ENCODE measurements at regions not wholly inside any gene's neighbourhood (a gene's known extent, or its start where the extent isn't known, plus 50 kb on each side); places are given as distances from the start of the nearest gene placed in this dataset.

DNA sequence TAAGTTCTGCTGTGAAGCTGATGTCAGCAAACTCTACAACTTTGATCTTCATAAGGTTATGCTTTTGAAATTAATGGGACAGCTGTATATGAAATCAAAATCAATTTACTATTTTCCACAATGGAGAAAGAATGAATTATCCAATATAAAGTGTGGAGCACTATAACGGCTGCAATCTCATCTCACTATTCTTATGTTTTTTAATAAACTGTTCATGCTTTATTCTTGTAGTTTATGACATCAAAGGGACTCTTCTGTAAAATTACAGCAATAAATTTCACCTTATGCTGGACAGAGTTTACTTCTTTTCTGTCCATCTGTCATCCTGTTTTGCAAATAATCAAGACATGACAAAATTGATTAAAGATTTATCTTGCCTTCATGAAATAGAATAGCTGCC lies 192.5 kb downstream of the TECRL start:
- Mint-ChIP-seq H3K27ac (no peak overlapping the region), H3K9me3 (ENCODE audit: low read depth) (peaks cover 5% of the 10 kb centered on the region), H3K4me1 (ENCODE audit: low read depth) (no peaks in the 10 kb centered on the region), H3K27me3 (no peaks in the 10 kb centered on the region), H3K4me3 (no peak overlapping the region), H3K36me3 (no peaks in the 10 kb centered on the region)

GRCh38 chr4:64205376-64205775 lies 203.9 kb downstream of the TECRL start:
- Mint-ChIP-seq H3K9me3 (ENCODE audit: low read depth) (peaks cover 11% of the 10 kb centered on the region), H3K36me3 (no peaks in the 10 kb centered on the region), H3K27ac (no peak overlapping the region), H3K27me3 (no peaks in the 10 kb centered on the region), H3K4me3 (no peak overlapping the region), H3K4me1 (ENCODE audit: low read depth) (no peaks in the 10 kb centered on the region)

DNA sequence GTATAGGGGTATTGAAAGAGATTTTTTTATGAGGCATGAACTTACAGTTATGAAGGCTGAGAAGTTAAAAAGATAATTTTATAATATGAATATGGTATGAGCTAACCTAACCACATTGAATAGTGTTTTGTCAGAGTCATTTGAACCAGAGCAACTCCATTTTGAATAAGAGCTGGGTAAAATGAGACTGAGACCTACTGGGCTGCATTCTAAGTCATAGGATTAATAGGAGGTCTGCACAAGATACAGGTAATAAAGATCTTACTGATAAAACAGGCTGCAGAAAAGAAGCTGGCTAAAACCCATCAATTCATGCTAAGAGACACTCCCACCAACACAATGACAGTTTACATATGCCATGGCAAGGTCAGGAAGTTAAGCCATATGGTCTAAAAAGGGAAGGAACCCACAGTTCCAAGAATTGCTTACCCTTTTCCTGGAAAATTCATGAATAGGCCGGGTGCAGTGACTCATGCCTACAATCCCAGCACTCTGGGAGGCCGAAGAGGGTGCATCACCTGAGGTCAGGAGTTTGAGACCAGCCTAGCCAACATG lies 209.2 kb downstream of the TECRL start:
- H3K27ac Mint-ChIP-seq: no peak overlapping the region
- H3K4me3 Mint-ChIP-seq: no peak overlapping the region
- H3K27me3 Mint-ChIP-seq: no peaks in the 10 kb centered on the region
- peaks cover 16% of the 10 kb centered on the region for H3K9me3 Mint-ChIP-seq (ENCODE audit: low read depth)
- H3K4me1 Mint-ChIP-seq (ENCODE audit: low read depth): no peaks in the 10 kb centered on the region
- H3K36me3 Mint-ChIP-seq: no peaks in the 10 kb centered on the region

DNA sequence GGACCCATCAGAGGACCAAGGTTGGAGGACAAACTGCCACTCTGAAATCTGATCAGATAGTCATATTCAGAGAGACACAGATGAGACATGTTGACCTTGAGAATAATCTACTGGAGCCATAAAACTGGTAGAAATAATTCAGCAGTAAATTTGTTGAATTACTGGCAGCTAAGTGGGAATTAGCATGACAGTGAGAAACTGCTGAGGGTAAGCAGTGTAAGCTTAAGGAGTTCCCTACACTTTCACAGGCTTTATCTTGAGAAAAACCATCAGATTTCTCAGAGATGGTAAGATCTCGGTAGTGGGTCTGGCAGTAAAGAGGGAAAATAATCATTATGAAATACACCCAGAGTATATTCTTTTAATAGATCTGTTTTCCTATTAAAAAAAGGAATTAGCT lies 213.7 kb downstream of the TECRL start:
- Mint-ChIP-seq H3K27ac (no peak overlapping the region), H3K4me1 (ENCODE audit: low read depth) (no peaks in the 10 kb centered on the region), H3K9me3 (ENCODE audit: low read depth) (peaks cover 17% of the 10 kb centered on the region), H3K4me3 (no peak overlapping the region), H3K36me3 (no peaks in the 10 kb centered on the region), H3K27me3 (no peaks in the 10 kb centered on the region)

- H3K36me3 Mint-ChIP-seq: no peaks in the 10 kb centered on the region
- no peak overlapping the region for H3K27ac Mint-ChIP-seq
- no peaks in the 10 kb centered on the region for H3K4me1 Mint-ChIP-seq (ENCODE audit: low read depth)
- H3K27me3 Mint-ChIP-seq: no peaks in the 10 kb centered on the region
- peaks cover 16% of the 10 kb centered on the region for H3K9me3 Mint-ChIP-seq (ENCODE audit: low read depth)
- H3K4me3 Mint-ChIP-seq: no peak overlapping the region
Measured at GRCh38 chr4:64192731-64193412, 216.4 kb downstream of the TECRL start.

DNA sequence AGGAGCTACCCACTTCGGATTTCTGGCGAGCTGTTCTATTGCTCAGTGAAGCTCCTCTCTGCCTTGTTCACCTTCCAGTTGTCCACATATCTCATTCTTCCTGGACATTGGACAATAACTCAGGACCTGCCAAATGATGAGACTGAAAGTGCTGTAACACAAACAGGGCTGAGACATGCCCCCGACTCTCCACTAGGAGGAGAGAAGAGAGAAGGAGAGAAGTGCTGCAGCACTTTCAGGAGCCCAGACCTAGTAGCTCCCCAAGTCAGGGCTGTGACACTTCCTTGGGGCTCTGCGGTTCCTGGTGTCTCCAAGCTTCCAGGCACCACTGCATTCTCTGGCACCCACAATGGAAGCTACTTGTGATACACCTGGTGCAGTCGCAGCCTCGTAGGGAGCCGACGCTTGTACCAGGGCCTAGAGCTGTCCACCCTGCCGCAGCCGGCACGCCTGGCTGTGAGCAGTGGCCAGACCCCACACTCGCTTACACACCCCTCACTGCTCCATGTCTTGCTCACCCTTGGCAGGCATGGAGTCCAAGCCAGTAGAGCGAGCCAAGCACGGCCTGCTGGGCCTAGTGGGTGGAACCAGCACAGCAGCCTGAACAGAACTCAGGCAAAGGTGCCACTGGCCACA lies 234.9 kb downstream of the TECRL start:
- no peaks in the 10 kb centered on the region for H3K27me3 Mint-ChIP-seq
- no peaks in the 10 kb centered on the region for H3K9me3 Mint-ChIP-seq (ENCODE audit: low read depth)
- H3K4me1 Mint-ChIP-seq (ENCODE audit: low read depth): no peaks in the 10 kb centered on the region
- H3K4me3 Mint-ChIP-seq: no peak overlapping the region
- no peak overlapping the region for H3K27ac Mint-ChIP-seq
- H3K36me3 Mint-ChIP-seq: no peaks in the 10 kb centered on the region

DNA sequence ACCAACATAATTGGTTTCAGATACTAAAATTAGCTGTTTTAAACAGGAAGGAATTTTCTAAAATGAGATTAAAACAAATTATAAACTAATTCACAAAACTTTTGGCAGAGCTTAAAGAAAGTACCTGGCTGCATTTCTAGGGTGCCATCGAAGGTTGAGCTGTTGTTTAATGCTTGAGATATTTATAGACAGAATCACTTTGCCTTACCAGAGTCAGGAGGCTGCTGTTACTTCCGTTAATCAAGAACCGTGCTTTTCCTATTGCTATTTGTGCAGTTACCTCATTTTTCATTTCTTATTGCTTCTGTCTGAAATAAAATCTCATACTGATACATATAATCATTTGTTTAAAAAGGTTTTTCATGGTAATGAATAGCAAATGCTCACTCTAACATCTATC lies 242.9 kb downstream of the TECRL start:
- Mint-ChIP-seq H3K4me1 (ENCODE audit: low read depth) (no peaks in the 10 kb centered on the region), H3K9me3 (ENCODE audit: low read depth) (no peaks in the 10 kb centered on the region), H3K36me3 (no peaks in the 10 kb centered on the region), H3K27me3 (no peaks in the 10 kb centered on the region), H3K4me3 (no peak overlapping the region), H3K27ac (no peak overlapping the region)

- peak overlapping the region; percentile 35 for H3K4me3 Mint-ChIP-seq
- H3K9me3 Mint-ChIP-seq (ENCODE audit: low read depth): no peaks in the 10 kb centered on the region
- no peaks in the 10 kb centered on the region for H3K27me3 Mint-ChIP-seq
- no peaks in the 10 kb centered on the region for H3K36me3 Mint-ChIP-seq
- H3K4me1 Mint-ChIP-seq (ENCODE audit: low read depth): peaks cover 2% of the 10 kb centered on the region
- no peak overlapping the region for H3K27ac Mint-ChIP-seq
Measured at GRCh38 chr4:64158648-64159326, 250.5 kb downstream of the TECRL start.

DNA sequence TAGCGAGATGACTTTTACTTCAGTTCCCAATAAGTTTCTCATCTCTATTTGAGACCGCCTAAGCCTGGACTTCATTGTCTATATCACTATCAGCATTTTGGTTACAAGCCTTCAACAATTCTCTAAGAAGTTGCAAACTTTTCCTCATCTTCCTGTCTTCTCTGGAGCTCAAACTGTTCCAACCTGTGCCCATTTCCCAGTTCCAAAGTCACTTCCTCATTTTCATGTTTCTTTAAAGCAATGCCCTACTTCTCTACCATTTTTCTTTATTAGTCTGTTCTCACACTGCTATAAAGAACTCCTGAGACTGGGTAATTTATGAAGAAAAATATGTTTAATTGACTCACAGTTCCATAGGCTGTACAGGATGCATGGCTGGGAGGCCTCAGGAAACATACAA lies 251.9 kb downstream of the TECRL start:
- Mint-ChIP-seq H3K36me3 (no peaks in the 10 kb centered on the region), H3K4me1 (ENCODE audit: low read depth) (peaks cover 2% of the 10 kb centered on the region), H3K9me3 (ENCODE audit: low read depth) (no peaks in the 10 kb centered on the region), H3K27me3 (no peaks in the 10 kb centered on the region), H3K27ac (no peak overlapping the region), H3K4me3 (no peak overlapping the region)

DNA sequence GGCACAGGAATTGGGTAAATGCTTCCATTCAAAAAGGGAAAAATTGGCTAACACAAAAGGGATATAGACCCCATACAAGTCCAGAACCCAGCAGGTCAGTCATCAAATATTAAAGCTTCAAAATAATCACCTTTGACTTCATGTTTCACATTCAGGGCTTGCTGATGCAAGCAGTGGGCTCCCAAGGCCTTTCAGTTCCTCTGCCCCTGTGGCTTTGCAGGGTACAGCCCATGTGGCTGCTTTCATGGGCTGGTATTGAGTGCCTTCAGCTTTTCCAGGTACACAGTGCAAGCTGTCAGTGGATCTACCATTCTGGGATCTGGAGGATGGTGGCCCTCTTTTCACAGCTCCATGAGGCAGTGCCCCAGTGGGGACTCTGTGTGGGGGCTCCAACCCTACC lies 253.0 kb downstream of the TECRL start:
- Mint-ChIP-seq H3K27me3 (no peaks in the 10 kb centered on the region), H3K9me3 (ENCODE audit: low read depth) (no peaks in the 10 kb centered on the region), H3K4me1 (ENCODE audit: low read depth) (peaks cover 2% of the 10 kb centered on the region), H3K27ac (no peak overlapping the region), H3K36me3 (no peaks in the 10 kb centered on the region), H3K4me3 (no peak overlapping the region)

GRCh38 chr4:64146030-64146429 lies 263.2 kb downstream of the TECRL start:
- H3K4me1 Mint-ChIP-seq (ENCODE audit: low read depth): no peaks in the 10 kb centered on the region
- no peaks in the 10 kb centered on the region for H3K36me3 Mint-ChIP-seq
- H3K9me3 Mint-ChIP-seq (ENCODE audit: low read depth): peaks cover 9% of the 10 kb centered on the region
- H3K27me3 Mint-ChIP-seq: no peaks in the 10 kb centered on the region
- no peak overlapping the region for H3K27ac Mint-ChIP-seq
- H3K4me3 Mint-ChIP-seq: no peak overlapping the region

GRCh38 chr4:64144994-64145393 lies 264.3 kb downstream of the TECRL start:
- H3K27ac Mint-ChIP-seq: no peak overlapping the region
- H3K9me3 Mint-ChIP-seq (ENCODE audit: low read depth): peaks cover 9% of the 10 kb centered on the region
- no peaks in the 10 kb centered on the region for H3K27me3 Mint-ChIP-seq
- H3K4me3 Mint-ChIP-seq: no peak overlapping the region
- H3K4me1 Mint-ChIP-seq (ENCODE audit: low read depth): no peaks in the 10 kb centered on the region
- no peaks in the 10 kb centered on the region for H3K36me3 Mint-ChIP-seq

GRCh38 chr4:64130907-64131306 lies 278.3 kb downstream of the TECRL start:
- no peaks in the 10 kb centered on the region for H3K27me3 Mint-ChIP-seq
- H3K4me3 Mint-ChIP-seq: no peak overlapping the region
- no peaks in the 10 kb centered on the region for H3K9me3 Mint-ChIP-seq (ENCODE audit: low read depth)
- no peaks in the 10 kb centered on the region for H3K36me3 Mint-ChIP-seq
- H3K27ac Mint-ChIP-seq: no peak overlapping the region
- H3K4me1 Mint-ChIP-seq (ENCODE audit: low read depth): no peaks in the 10 kb centered on the region

GRCh38 chr4:64125354-64125753 lies 283.9 kb downstream of the TECRL start:
- Mint-ChIP-seq H3K27ac (no peak overlapping the region), H3K9me3 (ENCODE audit: low read depth) (peaks cover 14% of the 10 kb centered on the region), H3K4me1 (ENCODE audit: low read depth) (no peaks in the 10 kb centered on the region), H3K27me3 (no peaks in the 10 kb centered on the region), H3K4me3 (no peak overlapping the region), H3K36me3 (no peaks in the 10 kb centered on the region)

DNA sequence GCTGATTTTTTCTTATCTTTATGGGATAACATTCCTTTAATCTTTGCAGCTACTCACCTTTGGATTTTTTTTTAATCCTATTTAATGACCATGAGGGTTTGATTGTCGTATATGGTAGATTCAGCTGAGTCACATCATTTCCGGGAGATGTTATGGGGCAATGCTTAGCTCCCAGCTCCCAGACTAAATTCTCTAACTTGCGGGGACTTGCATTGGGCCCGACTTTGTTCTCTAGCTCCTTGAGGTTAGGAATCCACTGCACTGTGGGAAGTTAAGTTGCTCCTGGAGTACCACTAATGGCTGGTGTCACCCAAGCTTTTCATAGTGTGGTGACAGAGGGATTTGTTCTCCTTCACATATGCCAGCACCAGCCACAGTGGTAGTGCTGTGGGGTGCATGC lies 287.4 kb downstream of the TECRL start:
- Mint-ChIP-seq H3K9me3 (ENCODE audit: low read depth) (peaks cover 27% of the 10 kb centered on the region), H3K36me3 (no peaks in the 10 kb centered on the region), H3K27me3 (no peaks in the 10 kb centered on the region), H3K4me3 (no peak overlapping the region), H3K27ac (no peak overlapping the region), H3K4me1 (ENCODE audit: low read depth) (no peaks in the 10 kb centered on the region)

Measured in activated naive CD8-positive, alpha-beta T cell (primary cell).